ENCODE measurements at regions not wholly inside any gene's neighbourhood (a gene's known extent, or its start where the extent isn't known, plus 50 kb on each side); places are given as distances from the start of the nearest gene placed in this dataset.

DNA sequence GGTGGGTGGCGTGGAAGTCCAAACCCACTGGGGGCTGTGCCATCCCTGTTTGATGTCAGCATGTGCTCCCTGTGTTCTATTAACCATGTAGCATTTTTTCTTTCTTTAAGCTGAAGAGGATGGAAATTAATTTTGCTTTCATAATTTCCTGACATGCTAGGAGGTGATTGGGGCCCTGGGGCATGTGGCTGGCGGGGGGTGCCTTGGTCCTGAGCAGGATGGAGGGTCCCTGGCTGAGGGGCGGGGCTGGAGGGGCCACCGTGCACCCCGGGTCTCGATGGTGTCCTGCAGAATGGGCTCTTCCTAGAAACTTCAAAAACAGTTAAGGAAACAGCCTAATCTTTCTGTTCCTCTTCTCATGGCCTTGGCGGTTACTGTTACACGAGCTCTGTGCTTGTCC, 69.3 kb upstream of the IRX4 start:
- no peak for DNase-seq (ENCODE audit: low read depth)

DNA sequence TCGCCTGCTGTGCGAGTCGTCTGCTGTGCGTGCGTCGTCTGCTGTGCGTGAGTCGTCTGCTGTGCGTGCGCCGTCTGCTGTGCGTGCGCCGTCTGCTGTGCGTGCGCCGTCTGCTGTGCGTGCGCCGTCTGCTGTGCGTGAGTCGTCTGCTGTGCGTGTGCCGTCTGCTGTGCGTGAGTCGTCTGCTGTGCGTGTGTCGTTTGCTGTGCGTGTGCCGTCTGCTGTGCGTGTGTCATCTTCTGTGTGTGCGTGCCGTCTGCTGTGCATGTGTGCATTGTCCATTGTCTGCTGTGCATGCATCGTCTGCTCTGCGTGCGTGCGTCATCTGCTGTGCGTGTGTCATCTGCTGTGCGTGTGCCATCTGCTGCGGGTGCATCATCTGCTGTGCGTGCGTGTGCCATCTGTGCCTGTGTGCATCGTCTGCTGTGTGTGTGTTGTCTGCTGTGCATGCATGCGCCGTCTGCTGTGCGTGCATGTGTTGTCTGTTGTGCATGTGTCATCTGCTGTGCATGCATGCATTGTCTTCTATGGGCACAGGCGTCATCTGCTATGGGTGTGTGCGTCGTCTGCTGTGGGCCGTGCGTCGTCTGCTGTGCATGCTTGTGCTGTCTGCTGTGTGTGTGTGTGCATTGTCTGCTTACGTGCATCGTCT, 68.6 kb upstream of the IRX4 start:
- no peak for DNase-seq (ENCODE audit: low read depth)

DNA sequence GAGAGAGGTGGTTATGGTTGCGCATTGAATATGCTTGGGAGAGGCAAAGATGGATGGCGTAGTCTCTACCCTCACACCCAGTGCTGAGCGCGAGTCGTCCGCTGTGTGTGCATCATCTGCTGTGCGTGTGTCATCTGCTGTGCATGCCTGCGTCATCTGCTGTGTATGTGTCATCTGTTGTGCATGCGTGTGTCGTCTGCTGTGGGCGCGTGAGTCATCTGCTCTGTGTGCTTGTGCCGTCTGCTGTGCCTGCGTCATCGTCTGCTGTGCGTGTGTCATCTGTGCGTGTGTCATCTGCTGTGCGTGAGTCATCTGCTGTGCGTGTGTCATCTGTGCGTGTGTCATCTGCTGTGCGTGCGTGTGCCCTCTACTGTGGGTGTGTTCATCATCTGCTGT, 68.0 kb upstream of the IRX4 start:
- DNase-seq (ENCODE audit: low read depth), result no peak

GRCh38 chr5:1950096-1950707, 67.5 kb upstream of the IRX4 start:
- no peak for DNase-seq (ENCODE audit: low read depth)

GRCh38 chr5:1949253-1949652, 66.5 kb upstream of the IRX4 start:
- DNase-seq (ENCODE audit: low read depth), result no peak

DNA sequence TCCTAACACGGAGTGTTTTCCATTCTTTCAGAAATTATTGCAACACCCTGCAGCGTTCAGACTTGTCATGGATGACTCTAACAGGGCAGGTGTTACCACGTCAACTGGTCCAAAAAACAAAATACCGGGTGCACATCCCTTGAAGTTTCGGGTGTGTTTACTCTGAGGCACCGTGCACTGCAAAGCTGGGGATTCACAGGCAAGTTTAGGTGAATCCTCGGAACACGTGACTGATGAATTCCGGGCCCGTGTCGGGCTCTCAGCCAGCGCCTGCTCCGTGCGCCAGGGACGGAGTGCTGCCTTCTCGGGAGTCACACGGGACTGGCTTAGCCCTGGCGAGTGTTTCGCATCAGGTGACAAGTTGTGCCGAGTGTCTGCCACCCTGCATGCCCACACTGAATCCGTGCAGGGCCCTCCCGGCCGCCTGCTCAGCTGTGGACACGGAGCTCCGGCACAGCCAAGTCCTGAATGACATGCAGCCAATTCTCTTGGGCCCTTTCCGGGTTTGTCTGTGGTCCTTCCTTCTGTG, 66.0 kb upstream of the IRX4 start:
- no peak for DNase-seq (ENCODE audit: low read depth)

DNA sequence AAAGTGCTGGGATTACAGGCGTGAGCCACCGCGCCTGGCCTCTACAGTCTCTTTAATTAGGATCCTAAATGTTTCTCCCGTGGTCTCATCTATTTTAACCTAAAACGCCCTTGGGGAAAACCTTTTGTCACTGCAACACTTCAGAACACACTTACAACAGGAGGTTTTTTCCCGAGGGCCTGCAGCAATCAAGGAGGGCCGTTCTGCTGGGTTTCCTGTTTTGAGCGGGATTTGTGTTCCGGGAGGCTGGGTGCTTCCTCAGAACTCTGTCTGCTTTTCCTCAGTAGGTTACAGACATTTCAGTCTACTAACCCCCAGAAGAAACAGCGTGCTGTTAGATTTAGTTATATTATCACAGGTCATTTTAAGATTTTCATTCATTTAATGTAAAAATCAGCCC, 65.4 kb upstream of the IRX4 start:
- no peak for DNase-seq (ENCODE audit: low read depth)

DNA sequence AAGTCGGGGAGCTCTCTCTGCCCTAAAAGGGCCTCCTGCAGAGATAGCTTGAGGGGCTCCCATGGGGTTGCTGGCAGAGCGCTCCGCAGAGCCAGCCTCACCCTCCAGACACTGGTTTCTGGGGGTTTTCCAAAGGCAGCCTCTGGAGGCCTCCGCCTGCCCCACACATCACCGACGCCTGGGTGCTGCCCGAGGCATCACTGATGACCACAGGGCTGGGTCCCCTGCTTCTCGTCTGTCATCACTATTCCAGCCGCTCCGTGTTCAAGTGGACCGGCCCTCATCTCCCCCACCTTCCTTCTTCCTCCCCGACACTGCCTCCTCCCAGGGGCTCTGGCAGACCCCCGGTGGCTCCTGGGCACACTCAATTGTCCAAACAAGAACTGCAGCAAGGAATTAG, 64.1 kb upstream of the IRX4 start:
- no peak for DNase-seq (ENCODE audit: low read depth)

- DNase-seq (ENCODE audit: low read depth), result no peak
These were observed 63.5 kb upstream of the IRX4 start for GRCh38 chr5:1946122-1946677.

- no peak for DNase-seq (ENCODE audit: low read depth)
These were observed 62.9 kb upstream of the IRX4 start for GRCh38 chr5:1945606-1946005.

- DNase-seq (ENCODE audit: low read depth), result no peak
These were observed 61.7 kb upstream of the IRX4 start for GRCh38 chr5:1944408-1944807.

DNA sequence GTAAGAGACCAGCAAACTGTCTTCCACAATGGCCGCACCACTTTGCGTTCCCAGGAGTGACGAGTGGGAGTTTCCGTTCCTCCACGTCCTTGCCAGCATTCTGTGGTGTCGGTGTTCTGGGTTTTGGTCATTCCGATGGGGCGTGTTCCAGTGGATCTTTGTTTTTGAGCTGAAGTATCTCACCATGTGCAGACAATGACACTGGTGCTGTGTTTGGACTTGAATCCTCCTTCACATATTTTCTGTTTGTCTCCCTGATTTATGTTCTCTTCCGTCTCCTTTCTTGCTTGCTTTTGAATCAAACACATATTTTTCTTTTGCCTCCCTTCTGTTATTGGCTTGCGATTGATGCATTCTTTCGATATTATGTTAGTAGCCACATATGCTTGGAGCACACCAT, 60.8 kb upstream of the IRX4 start:
- DNase-seq (ENCODE audit: low read depth), result no peak

DNA sequence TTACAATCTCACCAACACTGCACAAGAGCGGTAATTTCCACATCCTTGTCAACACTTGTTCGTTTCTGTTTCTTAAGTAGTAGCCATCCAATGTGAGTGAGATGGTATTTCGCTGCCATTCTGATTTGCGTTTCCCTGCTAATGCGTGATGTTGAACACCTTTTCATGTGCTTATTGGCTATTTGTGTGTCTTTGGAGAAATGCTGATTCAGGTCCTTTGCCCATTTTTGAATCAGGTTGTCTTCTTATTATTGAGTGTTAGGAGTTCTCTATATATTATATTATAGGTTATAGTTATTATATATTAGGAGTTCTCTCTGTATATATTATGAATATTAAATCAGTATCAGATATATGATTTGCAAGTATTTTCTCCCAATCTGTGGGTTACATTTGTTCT, 59.9 kb upstream of the IRX4 start:
- no peak for DNase-seq (ENCODE audit: low read depth)

- no peak for DNase-seq (ENCODE audit: low read depth)
These were observed 59.4 kb upstream of the IRX4 start for GRCh38 chr5:1942158-1942557.

GRCh38 chr5:1939256-1939655, 56.5 kb upstream of the IRX4 start:
- DNase-seq (ENCODE audit: low read depth), result no peak

DNA sequence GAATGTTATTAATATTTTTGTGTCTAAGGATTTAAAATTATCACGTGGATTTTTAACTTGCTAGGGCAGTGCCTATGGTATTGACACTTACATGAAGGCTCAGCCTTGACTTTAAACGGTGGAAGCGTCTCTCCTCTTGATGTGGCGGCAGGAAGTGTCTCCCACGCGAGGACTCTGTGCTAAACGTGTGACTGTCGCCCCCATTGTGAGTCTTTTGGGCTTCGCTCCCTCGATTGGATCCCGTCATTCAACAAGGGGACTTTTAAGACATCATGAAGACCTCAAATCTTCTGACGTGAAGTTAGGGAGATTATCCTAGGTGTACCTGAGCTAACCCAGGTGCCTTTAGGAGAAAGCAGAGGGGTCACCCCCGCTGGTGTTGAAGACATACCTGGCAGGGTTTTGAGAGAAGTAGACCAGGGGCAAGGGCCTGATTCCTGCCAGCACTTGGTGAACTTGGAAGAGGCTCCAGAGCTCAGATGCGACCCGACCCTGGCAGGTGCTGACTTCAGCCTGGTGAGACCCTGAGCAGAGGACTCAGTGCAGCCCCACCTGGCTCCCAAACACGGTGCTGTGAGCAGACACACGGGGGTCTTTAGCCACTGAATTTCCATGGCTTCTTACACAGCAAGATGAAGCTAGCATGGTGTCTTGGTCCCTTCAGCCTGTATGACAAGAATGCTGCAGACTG, 55.7 kb upstream of the IRX4 start:
- no peak for DNase-seq (ENCODE audit: low read depth)

DNA sequence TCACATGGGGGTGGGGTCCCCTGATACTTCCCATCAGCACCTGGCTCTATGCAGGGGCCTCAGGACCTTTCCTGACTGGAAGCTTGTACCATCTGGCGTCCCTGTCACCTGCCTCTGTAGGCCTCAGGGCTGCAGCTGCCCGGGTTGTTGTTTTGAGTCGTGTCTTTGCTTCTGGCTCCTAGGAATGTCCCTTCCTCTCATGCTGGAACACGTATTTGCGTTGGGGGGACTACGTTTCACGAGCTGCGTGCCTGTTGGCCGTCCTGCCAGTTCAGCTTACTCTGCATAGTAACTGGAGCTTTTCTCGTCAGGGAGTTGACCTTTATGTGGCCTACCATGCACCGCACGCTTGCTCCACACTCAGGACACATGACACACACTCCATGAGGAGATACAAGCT, 54.9 kb upstream of the IRX4 start:
- DNase-seq (ENCODE audit: low read depth), result no peak

DNA sequence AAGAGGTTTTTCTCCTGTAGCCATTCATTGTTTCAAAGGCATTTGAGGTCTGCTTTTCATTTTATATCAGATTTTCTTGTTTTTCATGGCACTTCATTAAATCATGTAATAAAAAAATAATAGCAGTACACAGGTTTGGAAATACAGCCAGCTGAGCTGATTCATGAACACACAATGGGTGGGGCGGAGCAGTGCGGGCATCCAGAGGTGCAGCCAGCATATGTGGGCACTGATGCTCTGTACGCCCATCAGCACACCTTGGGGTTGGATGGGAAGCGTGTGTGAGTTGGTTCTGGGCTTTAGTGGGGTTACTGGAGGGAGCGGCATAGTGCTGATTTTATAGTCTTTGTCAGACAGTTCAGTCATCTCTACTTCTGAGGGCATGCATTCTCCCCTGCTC, 54.2 kb upstream of the IRX4 start:
- no peak for DNase-seq (ENCODE audit: low read depth)

- DNase-seq (ENCODE audit: low read depth), result no peak
These were observed 53.7 kb upstream of the IRX4 start for GRCh38 chr5:1936413-1936812.

DNA sequence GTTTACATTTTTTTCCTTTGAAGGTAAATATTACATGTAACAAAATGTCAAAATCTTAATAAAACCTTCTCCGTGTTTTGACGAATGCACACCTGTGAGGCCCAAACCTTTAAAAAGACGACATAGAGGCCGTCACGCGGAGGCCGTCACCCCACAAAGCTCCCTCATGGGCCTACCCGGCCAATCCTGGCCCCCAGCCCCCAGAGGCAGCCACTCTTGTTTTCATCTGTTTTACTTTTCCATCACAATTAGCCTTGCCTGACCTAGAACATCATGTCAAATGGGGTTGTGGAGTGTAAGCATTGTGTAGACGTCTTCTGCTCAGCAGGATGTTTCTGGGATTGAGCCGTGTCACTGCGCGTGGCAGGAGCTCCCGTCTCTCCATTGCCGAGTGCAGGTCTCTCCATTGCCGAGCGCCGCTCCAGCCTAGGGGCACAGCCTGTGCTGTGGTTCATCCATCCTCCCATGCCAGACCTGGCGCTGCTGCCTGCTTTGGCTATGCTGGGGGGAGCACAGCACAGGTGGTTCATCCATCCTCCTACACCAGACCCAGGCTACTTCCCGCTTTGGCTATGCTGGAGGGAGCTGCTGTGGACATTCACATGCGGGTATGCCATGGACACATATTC, 52.2 kb upstream of the IRX4 start:
- DNase-seq (ENCODE audit: low read depth), result no peak

- no peak for DNase-seq (ENCODE audit: low read depth)
These were observed 51.3 kb upstream of the IRX4 start for GRCh38 chr5:1934056-1934394.

DNA sequence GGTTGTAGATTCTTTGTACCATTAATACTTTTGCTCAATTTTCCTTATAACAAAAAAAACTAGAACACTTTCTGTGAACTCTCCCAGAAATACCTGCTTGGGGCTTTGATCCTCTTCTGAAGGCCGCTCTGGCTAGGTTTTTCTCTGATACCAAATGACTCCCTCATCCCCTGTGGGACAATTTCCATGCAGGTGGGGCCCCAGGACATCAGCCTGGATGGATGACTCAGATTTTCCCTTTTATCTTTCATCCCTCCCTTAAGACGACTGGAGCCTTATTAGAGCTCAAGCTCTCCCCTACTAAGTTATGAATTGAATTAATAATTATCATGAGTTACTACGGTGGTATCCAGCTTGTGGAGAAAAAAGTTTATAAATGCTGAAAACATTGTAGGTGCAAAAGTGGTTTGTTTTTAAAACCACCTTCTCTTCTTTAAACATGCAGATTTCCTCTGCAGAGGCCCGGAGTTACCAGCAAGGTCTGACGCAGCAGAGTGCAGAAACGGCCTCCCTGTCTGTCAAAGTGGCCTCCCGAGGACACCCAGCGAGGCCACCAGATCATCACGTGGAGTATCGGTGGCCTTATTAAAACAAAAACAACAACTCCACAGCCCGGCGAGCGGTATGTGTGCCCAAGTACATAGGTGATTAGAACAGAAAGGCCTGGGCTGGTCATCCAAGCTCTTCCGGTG, 50.8 kb upstream of the IRX4 start:
- no peak for DNase-seq (ENCODE audit: low read depth)

Measured in stimulated activated CD8-positive, alpha-beta memory T cell treated with anti-CD3 and anti-CD28 coated beads, Interleukin-15, amount 100 ng/mL, for 24 hours (primary cell).